ENCODE measurements at regions not wholly inside any gene's neighbourhood (a gene's known extent, or its start where the extent isn't known, plus 50 kb on each side); places are given as distances from the start of the nearest gene placed in this dataset.

GRCh38 chr5:60136841-60137240, 243.3 kb upstream of the PDE4D start:
- H3K36me3 Mint-ChIP-seq (ENCODE audit: low read depth) = no peaks in the 10 kb centered on the region

GRCh38 chr5:60131504-60131903, 238.0 kb upstream of the PDE4D start:
- Mint-ChIP-seq H3K27me3 (ENCODE audit: low read depth) (no peaks in the 10 kb centered on the region), H3K9me3 (no peaks in the 10 kb centered on the region), H3K27ac (no peak overlapping the region), H3K4me3 (no peak overlapping the region), H3K36me3 (ENCODE audit: low read depth) (no peaks in the 10 kb centered on the region), H3K4me1 (no peaks in the 10 kb centered on the region)
- TF ChIP-seq, protein P1, sequence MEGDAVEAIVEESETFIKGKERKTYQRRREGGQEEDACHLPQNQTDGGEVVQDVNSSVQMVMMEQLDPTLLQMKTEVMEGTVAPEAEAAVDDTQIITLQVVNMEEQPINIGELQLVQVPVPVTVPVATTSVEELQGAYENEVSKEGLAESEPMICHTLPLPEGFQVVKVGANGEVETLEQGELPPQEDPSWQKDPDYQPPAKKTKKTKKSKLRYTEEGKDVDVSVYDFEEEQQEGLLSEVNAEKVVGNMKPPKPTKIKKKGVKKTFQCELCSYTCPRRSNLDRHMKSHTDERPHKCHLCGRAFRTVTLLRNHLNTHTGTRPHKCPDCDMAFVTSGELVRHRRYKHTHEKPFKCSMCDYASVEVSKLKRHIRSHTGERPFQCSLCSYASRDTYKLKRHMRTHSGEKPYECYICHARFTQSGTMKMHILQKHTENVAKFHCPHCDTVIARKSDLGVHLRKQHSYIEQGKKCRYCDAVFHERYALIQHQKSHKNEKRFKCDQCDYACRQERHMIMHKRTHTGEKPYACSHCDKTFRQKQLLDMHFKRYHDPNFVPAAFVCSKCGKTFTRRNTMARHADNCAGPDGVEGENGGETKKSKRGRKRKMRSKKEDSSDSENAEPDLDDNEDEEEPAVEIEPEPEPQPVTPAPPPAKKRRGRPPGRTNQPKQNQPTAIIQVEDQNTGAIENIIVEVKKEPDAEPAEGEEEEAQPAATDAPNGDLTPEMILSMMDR (IDR thresholded peaks at IDR 0.05; ENCODE audit: unreplicated experiment in 3 of 3) = no peak

More at GRCh38 chr5:60136841-60137240, 243.3 kb upstream of the PDE4D start:
- Mint-ChIP-seq H3K27me3 (ENCODE audit: low read depth) (no peaks in the 10 kb centered on the region), H3K4me1 (no peaks in the 10 kb centered on the region), H3K4me3 (no peak overlapping the region), H3K9me3 (no peaks in the 10 kb centered on the region), H3K27ac (no peak overlapping the region)
- TF ChIP-seq, protein P1 (IDR thresholded peaks at IDR 0.05; ENCODE audit: unreplicated experiment in 3 of 3) = no peak

DNA sequence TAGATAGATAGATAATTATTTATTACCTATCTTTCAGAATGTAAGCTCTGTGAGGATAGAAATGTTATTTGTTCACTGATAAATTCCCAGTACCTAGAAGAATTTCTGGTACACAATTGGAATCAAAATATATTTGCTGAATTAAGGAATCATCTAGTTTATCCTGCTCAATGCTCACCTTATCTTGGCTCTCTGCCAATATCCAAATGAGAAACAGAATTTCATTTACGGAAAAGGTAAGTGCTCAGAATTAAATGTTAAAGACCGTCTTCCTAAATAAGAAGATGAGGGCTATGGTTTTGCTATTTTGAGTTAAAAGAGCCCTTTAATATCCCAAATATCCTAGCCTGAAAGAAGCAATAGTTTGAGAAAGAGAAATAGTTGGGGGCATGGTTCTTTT, 232.1 kb upstream of the PDE4D start:
- TF ChIP-seq, protein P1 (IDR thresholded peaks at IDR 0.05; ENCODE audit: unreplicated experiment in 3 of 3) = no peak
- H3K9me3 Mint-ChIP-seq = peaks cover 3% of the 10 kb centered on the region
- no peaks in the 10 kb centered on the region for H3K27me3 Mint-ChIP-seq (ENCODE audit: low read depth)
- no peak overlapping the region for H3K4me3 Mint-ChIP-seq
- no peak overlapping the region for H3K27ac Mint-ChIP-seq
- no peaks in the 10 kb centered on the region for H3K4me1 Mint-ChIP-seq
- H3K36me3 Mint-ChIP-seq (ENCODE audit: low read depth) = no peaks in the 10 kb centered on the region

GRCh38 chr5:60102961-60103693, 209.6 kb upstream of the PDE4D start:
- Mint-ChIP-seq H3K27me3 (ENCODE audit: low read depth) (no peaks in the 10 kb centered on the region), H3K4me3 (no peak overlapping the region), H3K9me3 (peaks cover 19% of the 10 kb centered on the region), H3K36me3 (ENCODE audit: low read depth) (peaks cover 6% of the 10 kb centered on the region), H3K4me1 (peaks cover 5% of the 10 kb centered on the region), H3K27ac (peak overlapping the region in 2 of 3 experiments; percentile 4 to 69)
- TF ChIP-seq, protein P1 (IDR thresholded peaks at IDR 0.05; ENCODE audit: unreplicated experiment in 3 of 3) = no peak

DNA sequence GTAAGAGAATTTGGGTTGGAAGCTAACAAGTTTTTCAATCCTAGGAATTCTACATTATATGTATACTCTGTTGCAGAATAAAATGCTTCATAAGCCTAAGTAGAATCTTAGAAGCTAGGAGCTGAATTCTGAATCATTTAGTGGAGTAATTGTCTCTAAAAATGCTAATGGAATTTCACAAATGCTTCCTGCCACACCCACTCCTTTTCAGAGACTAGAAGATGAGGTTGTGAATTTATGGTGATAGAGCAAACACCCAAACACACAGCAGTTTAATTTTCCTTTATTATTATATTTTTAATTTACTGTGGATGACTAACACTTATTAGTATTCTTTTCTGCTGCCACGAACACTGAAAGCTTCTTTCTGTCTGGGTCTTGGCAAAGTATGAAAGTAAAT, 208.0 kb upstream of the PDE4D start:
- H3K27me3 Mint-ChIP-seq (ENCODE audit: low read depth) = no peaks in the 10 kb centered on the region
- H3K27ac Mint-ChIP-seq = no peak overlapping the region
- peaks cover 16% of the 10 kb centered on the region for H3K9me3 Mint-ChIP-seq
- no peak overlapping the region for H3K4me3 Mint-ChIP-seq
- TF ChIP-seq, protein P1 (IDR thresholded peaks at IDR 0.05; ENCODE audit: unreplicated experiment in 3 of 3) = no peak
- peaks cover 5% of the 10 kb centered on the region for H3K4me1 Mint-ChIP-seq
- peaks cover 6% of the 10 kb centered on the region for H3K36me3 Mint-ChIP-seq (ENCODE audit: low read depth)
